Pulmonary artery endothelial cell (primary cell): ENCODE measurements at regions not wholly inside any gene's neighbourhood (a gene's known extent, or its start where the extent isn't known, plus 50 kb on each side); places are given as distances from the start of the nearest gene placed in this dataset.

Source experiments
- DNase-seq: peaks from one replicate; pipeline ENCODE4 v3.0.0-alpha.2; 2011; ENCODE audit warnings: low read depth, low spot score

GRCh38 chr9:113817171-113817570 lies 58.9 kb upstream of the ZNF618 start:
- DNase-seq, result no peak

- DNase-seq, result no peak
Observed at GRCh38 chr9:113818391-113818790, 57.7 kb upstream of the ZNF618 start.

GRCh38 chr9:113822315-113822714 lies 53.8 kb upstream of the ZNF618 start:
- no peak for DNase-seq

GRCh38 chr9:113823421-113823820 lies 52.7 kb upstream of the ZNF618 start:
- DNase-seq, result no peak
